ENCODE measurements at regions not wholly inside any gene's neighbourhood (a gene's known extent, or its start where the extent isn't known, plus 50 kb on each side); places are given as distances from the start of the nearest gene placed in this dataset.

GRCh38 chr13:75124415-75124814, 357.6 kb downstream of the TBC1D4 start:
- Mint-ChIP-seq H3K27ac (no peak overlapping the region), H3K4me1 (no peaks in the 10 kb centered on the region), H3K36me3 (no peaks in the 10 kb centered on the region), H3K9me3 (no peaks in the 10 kb centered on the region), H3K27me3 (peaks cover 2% of the 10 kb centered on the region), H3K4me3 (no peak overlapping the region)

GRCh38 chr13:75123428-75123827, 358.5 kb downstream of the TBC1D4 start:
- H3K27me3 Mint-ChIP-seq: peaks cover 2% of the 10 kb centered on the region
- no peak overlapping the region for H3K4me3 Mint-ChIP-seq
- no peaks in the 10 kb centered on the region for H3K36me3 Mint-ChIP-seq
- H3K9me3 Mint-ChIP-seq: no peaks in the 10 kb centered on the region
- no peaks in the 10 kb centered on the region for H3K4me1 Mint-ChIP-seq
- H3K27ac Mint-ChIP-seq: no peak overlapping the region

GRCh38 chr13:75120085-75120484, 361.9 kb downstream of the TBC1D4 start:
- H3K4me1 Mint-ChIP-seq: no peaks in the 10 kb centered on the region
- no peaks in the 10 kb centered on the region for H3K36me3 Mint-ChIP-seq
- no peak overlapping the region for H3K27ac Mint-ChIP-seq
- H3K27me3 Mint-ChIP-seq: peaks cover 2% of the 10 kb centered on the region
- no peak overlapping the region for H3K4me3 Mint-ChIP-seq
- peaks cover 0 to 2% (median 0%) of the 10 kb centered on the region in 3 donors for H3K9me3 Mint-ChIP-seq

- Mint-ChIP-seq H3K4me3 (no peak overlapping the region), H3K36me3 (no peaks in the 10 kb centered on the region), H3K27me3 (no peaks in the 10 kb centered on the region), H3K9me3 (peaks cover 3 to 8% (median 4%) of the 10 kb centered on the region in 3 donors), H3K27ac (no peak overlapping the region), H3K4me1 (no peaks in the 10 kb centered on the region)
These were observed 366.8 kb downstream of the TBC1D4 start for GRCh38 chr13:75115171-75115570.

- H3K9me3 Mint-ChIP-seq: peaks cover 0 to 3% (median 2%) of the 10 kb centered on the region in 3 donors
- no peaks in the 10 kb centered on the region for H3K36me3 Mint-ChIP-seq
- no peaks in the 10 kb centered on the region for H3K4me1 Mint-ChIP-seq
- no peaks in the 10 kb centered on the region for H3K27me3 Mint-ChIP-seq
- H3K27ac Mint-ChIP-seq: no peak overlapping the region
- no peak overlapping the region for H3K4me3 Mint-ChIP-seq
These were observed 378.0 kb downstream of the TBC1D4 start for GRCh38 chr13:75103976-75104375.

GRCh38 chr13:75102001-75102716, 379.8 kb downstream of the TBC1D4 start:
- H3K36me3 Mint-ChIP-seq: no peaks in the 10 kb centered on the region
- H3K9me3 Mint-ChIP-seq: no peaks in the 10 kb centered on the region
- H3K4me1 Mint-ChIP-seq: no peaks in the 10 kb centered on the region
- H3K4me3 Mint-ChIP-seq: no peak overlapping the region
- no peaks in the 10 kb centered on the region for H3K27me3 Mint-ChIP-seq
- H3K27ac Mint-ChIP-seq: no peak overlapping the region

- Mint-ChIP-seq H3K4me3 (no peak overlapping the region), H3K36me3 (no peaks in the 10 kb centered on the region), H3K4me1 (no peaks in the 10 kb centered on the region), H3K27me3 (no peaks in the 10 kb centered on the region), H3K27ac (no peak overlapping the region), H3K9me3 (no peaks in the 10 kb centered on the region)
These were observed 380.6 kb downstream of the TBC1D4 start for GRCh38 chr13:75101348-75101747.

- H3K27ac Mint-ChIP-seq: no peak overlapping the region
- no peaks in the 10 kb centered on the region for H3K36me3 Mint-ChIP-seq
- no peak overlapping the region for H3K4me3 Mint-ChIP-seq
- no peaks in the 10 kb centered on the region for H3K4me1 Mint-ChIP-seq
- H3K27me3 Mint-ChIP-seq: no peaks in the 10 kb centered on the region
- H3K9me3 Mint-ChIP-seq: no peaks in the 10 kb centered on the region
These were observed 389.8 kb downstream of the TBC1D4 start for GRCh38 chr13:75092143-75092542.

GRCh38 chr13:75091718-75092117, 390.3 kb downstream of the TBC1D4 start:
- H3K36me3 Mint-ChIP-seq: no peaks in the 10 kb centered on the region
- no peak overlapping the region for H3K27ac Mint-ChIP-seq
- no peaks in the 10 kb centered on the region for H3K27me3 Mint-ChIP-seq
- H3K4me3 Mint-ChIP-seq: no peak overlapping the region
- no peaks in the 10 kb centered on the region for H3K4me1 Mint-ChIP-seq
- H3K9me3 Mint-ChIP-seq: no peaks in the 10 kb centered on the region

- no peaks in the 10 kb centered on the region for H3K9me3 Mint-ChIP-seq
- no peak overlapping the region for H3K4me3 Mint-ChIP-seq
- no peak overlapping the region for H3K27ac Mint-ChIP-seq
- H3K36me3 Mint-ChIP-seq: no peaks in the 10 kb centered on the region
- H3K4me1 Mint-ChIP-seq: no peaks in the 10 kb centered on the region
- H3K27me3 Mint-ChIP-seq: no peaks in the 10 kb centered on the region
These were observed 390.9 kb downstream of the TBC1D4 start for GRCh38 chr13:75090872-75091615.

- H3K36me3 Mint-ChIP-seq: no peaks in the 10 kb centered on the region
- H3K27me3 Mint-ChIP-seq: no peaks in the 10 kb centered on the region
- H3K9me3 Mint-ChIP-seq: no peaks in the 10 kb centered on the region
- no peaks in the 10 kb centered on the region for H3K4me1 Mint-ChIP-seq
- no peak overlapping the region for H3K27ac Mint-ChIP-seq
- H3K4me3 Mint-ChIP-seq: no peak overlapping the region
These were observed 393.1 kb downstream of the TBC1D4 start for GRCh38 chr13:75088915-75089314.

GRCh38 chr13:75079226-75079625, 402.7 kb downstream of the TBC1D4 start:
- H3K9me3 Mint-ChIP-seq: peaks cover 0 to 5% (median 0%) of the 10 kb centered on the region in 3 donors
- H3K27ac Mint-ChIP-seq: no peak overlapping the region
- no peak overlapping the region for H3K4me3 Mint-ChIP-seq
- H3K27me3 Mint-ChIP-seq: no peaks in the 10 kb centered on the region
- no peaks in the 10 kb centered on the region for H3K36me3 Mint-ChIP-seq
- H3K4me1 Mint-ChIP-seq: no peaks in the 10 kb centered on the region

GRCh38 chr13:75076476-75076875, 405.5 kb downstream of the TBC1D4 start:
- Mint-ChIP-seq H3K27me3 (no peaks in the 10 kb centered on the region), H3K36me3 (no peaks in the 10 kb centered on the region), H3K4me3 (no peak overlapping the region), H3K4me1 (no peaks in the 10 kb centered on the region), H3K9me3 (peaks cover 0 to 5% (median 0%) of the 10 kb centered on the region in 3 donors), H3K27ac (no peak overlapping the region)

GRCh38 chr13:75073786-75074185, 408.2 kb downstream of the TBC1D4 start:
- no peak overlapping the region for H3K4me3 Mint-ChIP-seq

GRCh38 chr13:75072891-75073290, 409.1 kb downstream of the TBC1D4 start:
- Mint-ChIP-seq H3K27ac (no peak overlapping the region), H3K4me1 (no peaks in the 10 kb centered on the region)

More at GRCh38 chr13:75073786-75074185, 408.2 kb downstream of the TBC1D4 start:
- no peaks in the 10 kb centered on the region for H3K4me1 Mint-ChIP-seq
- no peaks in the 10 kb centered on the region for H3K36me3 Mint-ChIP-seq
- peaks cover 0 to 5% (median 0%) of the 10 kb centered on the region in 3 donors for H3K9me3 Mint-ChIP-seq
- H3K27me3 Mint-ChIP-seq: no peaks in the 10 kb centered on the region
- H3K27ac Mint-ChIP-seq: no peak overlapping the region

GRCh38 chr13:75072368-75072767, 409.6 kb downstream of the TBC1D4 start:
- no peaks in the 10 kb centered on the region for H3K27me3 Mint-ChIP-seq
- H3K9me3 Mint-ChIP-seq: peaks cover 0 to 5% (median 0%) of the 10 kb centered on the region in 3 donors
- H3K27ac Mint-ChIP-seq: no peak overlapping the region
- no peak overlapping the region for H3K4me3 Mint-ChIP-seq
- H3K4me1 Mint-ChIP-seq: no peaks in the 10 kb centered on the region
- H3K36me3 Mint-ChIP-seq: no peaks in the 10 kb centered on the region

More at GRCh38 chr13:75072891-75073290, 409.1 kb downstream of the TBC1D4 start:
- Mint-ChIP-seq H3K4me3 (no peak overlapping the region), H3K9me3 (peaks cover 0 to 5% (median 0%) of the 10 kb centered on the region in 3 donors), H3K36me3 (no peaks in the 10 kb centered on the region), H3K27me3 (no peaks in the 10 kb centered on the region)

Measured in IgD-negative memory B cell (primary cell).